ENCODE measurements at regions not wholly inside any gene's neighbourhood (a gene's known extent, or its start where the extent isn't known, plus 50 kb on each side); places are given as distances from the start of the nearest gene placed in this dataset.

GRCh38 chr13:110023729-110024644, 237.6 kb upstream of the IRS2 start:
- Mint-ChIP-seq H3K27ac (ENCODE audit: unreplicated experiment) (no peak overlapping the region), H3K36me3 (ENCODE audit: unreplicated experiment) (no peaks in the 10 kb centered on the region), H3K9me3 (ENCODE audit: unreplicated experiment) (no peaks in the 10 kb centered on the region), H3K4me1 (ENCODE audit: low read depth, unreplicated experiment) (no peaks in the 10 kb centered on the region), H3K27me3 (ENCODE audit: unreplicated experiment) (peaks cover under 1% of the 10 kb centered on the region), H3K4me3 (ENCODE audit: unreplicated experiment) (no peak overlapping the region)
- DNase-seq = peak; percentile 39
- TF ChIP-seq CTCF (IDR thresholded peaks at IDR 0.05; ENCODE audit: partially characterized antibody, unreplicated experiment) = no peak

GRCh38 chr13:110018009-110018408, 231.6 kb upstream of the IRS2 start:
- peaks cover 4% of the 10 kb centered on the region for H3K27me3 Mint-ChIP-seq (ENCODE audit: unreplicated experiment)
- no peak overlapping the region for H3K4me3 Mint-ChIP-seq (ENCODE audit: unreplicated experiment)
- H3K9me3 Mint-ChIP-seq (ENCODE audit: unreplicated experiment) = no peaks in the 10 kb centered on the region
- no peaks in the 10 kb centered on the region for H3K4me1 Mint-ChIP-seq (ENCODE audit: low read depth, unreplicated experiment)
- H3K27ac Mint-ChIP-seq (ENCODE audit: unreplicated experiment) = no peak overlapping the region
- no peak for TF ChIP-seq CTCF (IDR thresholded peaks at IDR 0.05; ENCODE audit: partially characterized antibody, unreplicated experiment)
- DNase-seq = no peak
- H3K36me3 Mint-ChIP-seq (ENCODE audit: unreplicated experiment) = no peaks in the 10 kb centered on the region

GRCh38 chr13:110017379-110017778, 231.0 kb upstream of the IRS2 start:
- peaks cover 4% of the 10 kb centered on the region for H3K27me3 Mint-ChIP-seq (ENCODE audit: unreplicated experiment)
- no peaks in the 10 kb centered on the region for H3K4me1 Mint-ChIP-seq (ENCODE audit: low read depth, unreplicated experiment)
- no peak overlapping the region for H3K27ac Mint-ChIP-seq (ENCODE audit: unreplicated experiment)
- DNase-seq = no peak
- no peaks in the 10 kb centered on the region for H3K36me3 Mint-ChIP-seq (ENCODE audit: unreplicated experiment)
- TF ChIP-seq CTCF (IDR thresholded peaks at IDR 0.05; ENCODE audit: partially characterized antibody, unreplicated experiment) = no peak
- H3K9me3 Mint-ChIP-seq (ENCODE audit: unreplicated experiment) = no peaks in the 10 kb centered on the region
- no peak overlapping the region for H3K4me3 Mint-ChIP-seq (ENCODE audit: unreplicated experiment)

- H3K27me3 Mint-ChIP-seq (ENCODE audit: unreplicated experiment) = peaks cover 4% of the 10 kb centered on the region
- DNase-seq = no peak
- TF ChIP-seq CTCF (IDR thresholded peaks at IDR 0.05; ENCODE audit: partially characterized antibody, unreplicated experiment) = no peak
- H3K27ac Mint-ChIP-seq (ENCODE audit: unreplicated experiment) = no peak overlapping the region
- H3K4me1 Mint-ChIP-seq (ENCODE audit: low read depth, unreplicated experiment) = no peaks in the 10 kb centered on the region
- no peaks in the 10 kb centered on the region for H3K9me3 Mint-ChIP-seq (ENCODE audit: unreplicated experiment)
- no peak overlapping the region for H3K4me3 Mint-ChIP-seq (ENCODE audit: unreplicated experiment)
- no peaks in the 10 kb centered on the region for H3K36me3 Mint-ChIP-seq (ENCODE audit: unreplicated experiment)
These were observed 228.9 kb upstream of the IRS2 start for GRCh38 chr13:110015253-110015652.

GRCh38 chr13:110014719-110015118, 228.3 kb upstream of the IRS2 start:
- Mint-ChIP-seq H3K27me3 (ENCODE audit: unreplicated experiment) (peaks cover 4% of the 10 kb centered on the region), H3K9me3 (ENCODE audit: unreplicated experiment) (no peaks in the 10 kb centered on the region), H3K36me3 (ENCODE audit: unreplicated experiment) (no peaks in the 10 kb centered on the region), H3K4me3 (ENCODE audit: unreplicated experiment) (no peak overlapping the region), H3K4me1 (ENCODE audit: low read depth, unreplicated experiment) (no peaks in the 10 kb centered on the region), H3K27ac (ENCODE audit: unreplicated experiment) (no peak overlapping the region)
- no peak for DNase-seq
- no peak for TF ChIP-seq CTCF (IDR thresholded peaks at IDR 0.05; ENCODE audit: partially characterized antibody, unreplicated experiment)

Measured in glutamatergic neuron (in vitro differentiated cells).